ENCODE measurements at regions not wholly inside any gene's neighbourhood (a gene's known extent, or its start where the extent isn't known, plus 50 kb on each side); places are given as distances from the start of the nearest gene placed in this dataset.

DNA sequence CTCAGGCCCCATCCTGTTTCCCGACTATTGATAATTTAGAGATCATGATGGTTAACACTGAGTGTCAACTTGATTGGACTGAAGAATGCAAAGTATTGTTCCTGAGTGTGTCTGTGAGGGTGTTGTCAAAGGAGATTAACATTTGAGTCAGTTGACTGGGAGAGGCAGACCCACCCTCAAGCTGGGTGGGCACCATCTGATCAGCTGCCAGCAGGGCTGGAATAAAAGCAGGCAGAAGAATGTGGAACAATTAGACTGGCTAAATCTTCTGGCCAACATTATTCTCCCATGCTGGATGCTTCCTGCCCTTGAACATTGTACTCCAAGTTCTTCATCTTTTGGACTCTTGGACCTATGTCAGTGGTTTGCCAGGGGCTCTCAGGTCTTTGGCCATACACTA lies 1170.0 kb upstream of the CNTN5 start:
- H3K27me3 ChIP-seq (ENCODE audit: insufficient read depth, low read length): no peaks in the 10 kb centered on the region
- H3K36me3 ChIP-seq (ENCODE audit: insufficient read depth, low read length): no peaks in the 10 kb centered on the region
- no peak overlapping the region for H2AFZ ChIP-seq (ENCODE audit: low read length)
- no peaks in the 10 kb centered on the region for H3K79me2 ChIP-seq (ENCODE audit: insufficient read depth, low read length)
- H3K4me2 ChIP-seq (ENCODE audit: insufficient read depth, low read length): no peak overlapping the region
- no peak overlapping the region for H3K4me3 ChIP-seq (ENCODE audit: insufficient read depth, low read length)
- DNase-seq (ENCODE audit: insufficient read length, low spot score, missing footprints): no peak
- no peak for TF ChIP-seq CTCF (IDR thresholded peaks at IDR 0.05; ENCODE audit: extremely low read depth, low read depth, low read length)
- H3K9me3 ChIP-seq (ENCODE audit: low read depth, low read length): peaks cover 3% of the 10 kb centered on the region
- H3K4me1 ChIP-seq (ENCODE audit: insufficient read depth, low read length): no peaks in the 10 kb centered on the region
- H3K27ac ChIP-seq (ENCODE audit: low read depth, low read length): no peak overlapping the region
- no peaks in the 10 kb centered on the region for H4K20me1 ChIP-seq (ENCODE audit: insufficient read depth, low read length)

GRCh38 chr11:97854357-97854756 lies 1166.4 kb upstream of the CNTN5 start:
- peaks cover 3% of the 10 kb centered on the region for H3K9me3 ChIP-seq (ENCODE audit: low read depth, low read length)
- H3K4me2 ChIP-seq (ENCODE audit: insufficient read depth, low read length): no peak overlapping the region
- no peak overlapping the region for H3K4me3 ChIP-seq (ENCODE audit: insufficient read depth, low read length)
- no peak overlapping the region for H2AFZ ChIP-seq (ENCODE audit: low read length)
- H3K4me1 ChIP-seq (ENCODE audit: insufficient read depth, low read length): no peaks in the 10 kb centered on the region
- H3K27me3 ChIP-seq (ENCODE audit: insufficient read depth, low read length): no peaks in the 10 kb centered on the region
- no peak for DNase-seq (ENCODE audit: insufficient read length, low spot score, missing footprints)
- TF ChIP-seq CTCF (IDR thresholded peaks at IDR 0.05; ENCODE audit: extremely low read depth, low read depth, low read length): no peak
- no peaks in the 10 kb centered on the region for H3K79me2 ChIP-seq (ENCODE audit: insufficient read depth, low read length)
- no peaks in the 10 kb centered on the region for H3K36me3 ChIP-seq (ENCODE audit: insufficient read depth, low read length)
- H3K27ac ChIP-seq (ENCODE audit: low read depth, low read length): no peak overlapping the region
- no peaks in the 10 kb centered on the region for H4K20me1 ChIP-seq (ENCODE audit: insufficient read depth, low read length)

GRCh38 chr11:97854877-97855276 lies 1165.9 kb upstream of the CNTN5 start:
- no peak for DNase-seq (ENCODE audit: insufficient read length, low spot score, missing footprints)
- Histone ChIP-seq H4K20me1 (ENCODE audit: insufficient read depth, low read length) (no peaks in the 10 kb centered on the region), H3K9me3 (ENCODE audit: low read depth, low read length) (peaks cover 3% of the 10 kb centered on the region), H2AFZ (ENCODE audit: low read length) (no peak overlapping the region), H3K4me1 (ENCODE audit: insufficient read depth, low read length) (no peaks in the 10 kb centered on the region), H3K4me3 (ENCODE audit: insufficient read depth, low read length) (no peak overlapping the region), H3K79me2 (ENCODE audit: insufficient read depth, low read length) (no peaks in the 10 kb centered on the region), H3K27ac (ENCODE audit: low read depth, low read length) (no peak overlapping the region), H3K27me3 (ENCODE audit: insufficient read depth, low read length) (no peaks in the 10 kb centered on the region), H3K36me3 (ENCODE audit: insufficient read depth, low read length) (no peaks in the 10 kb centered on the region), H3K4me2 (ENCODE audit: insufficient read depth, low read length) (no peak overlapping the region)
- TF ChIP-seq CTCF (IDR thresholded peaks at IDR 0.05; ENCODE audit: extremely low read depth, low read depth, low read length): no peak

DNA sequence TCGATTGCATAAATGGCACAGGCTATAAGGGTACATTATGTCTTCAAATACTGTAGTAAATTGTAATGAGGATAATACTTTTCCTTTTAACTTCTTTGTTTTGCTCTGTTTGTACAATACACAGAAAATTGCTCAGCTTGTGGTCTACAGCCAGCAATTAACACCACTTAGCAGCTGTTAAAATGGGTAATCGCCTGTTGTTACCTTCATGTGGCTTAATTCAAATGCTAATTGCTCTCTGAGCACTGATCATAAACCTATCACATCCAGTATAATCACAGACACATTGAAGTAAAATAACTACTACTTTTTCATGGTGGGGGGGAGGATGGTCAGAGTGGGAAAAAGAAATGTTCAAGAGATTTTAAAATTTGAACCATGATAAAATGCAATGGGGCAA lies 1164.1 kb upstream of the CNTN5 start:
- no peak overlapping the region for H3K4me3 ChIP-seq (ENCODE audit: insufficient read depth, low read length)
- no peak overlapping the region for H2AFZ ChIP-seq (ENCODE audit: low read length)
- no peaks in the 10 kb centered on the region for H3K27me3 ChIP-seq (ENCODE audit: insufficient read depth, low read length)
- peaks cover 3% of the 10 kb centered on the region for H3K9me3 ChIP-seq (ENCODE audit: low read depth, low read length)
- H4K20me1 ChIP-seq (ENCODE audit: insufficient read depth, low read length): no peaks in the 10 kb centered on the region
- DNase-seq (ENCODE audit: insufficient read length, low spot score, missing footprints): no peak
- TF ChIP-seq CTCF (IDR thresholded peaks at IDR 0.05; ENCODE audit: extremely low read depth, low read depth, low read length): no peak
- H3K4me2 ChIP-seq (ENCODE audit: insufficient read depth, low read length): no peak overlapping the region
- no peak overlapping the region for H3K27ac ChIP-seq (ENCODE audit: low read depth, low read length)
- H3K36me3 ChIP-seq (ENCODE audit: insufficient read depth, low read length): no peaks in the 10 kb centered on the region
- H3K4me1 ChIP-seq (ENCODE audit: insufficient read depth, low read length): no peaks in the 10 kb centered on the region
- H3K79me2 ChIP-seq (ENCODE audit: insufficient read depth, low read length): no peaks in the 10 kb centered on the region

Data from osteoblast (primary cell).